WTC11 (cell line): ENCODE measurements at regions not wholly inside any gene's neighbourhood (a gene's known extent, or its start where the extent isn't known, plus 50 kb on each side); places are given as distances from the start of the nearest gene placed in this dataset.

Experiments used
- AFF4 ChIP-seq: sonication (generic); formaldehyde crosslinking; IDR thresholded peaks from 2 replicates; pipeline ENCODE4 v1.8.1; 2023; ENCODE audit warnings: mild to moderate bottlenecking, missing genetic modification reagents, borderline replicate concordance
- ARID4B ChIP-seq: sonication (generic); formaldehyde crosslinking; IDR thresholded peaks from 2 replicates; pipeline ENCODE4 v1.8.0; 2023; ENCODE audit warnings: missing genetic modification reagents, mild to moderate bottlenecking, borderline replicate concordance
- ATF2 ChIP-seq: sonication (generic); formaldehyde crosslinking; IDR thresholded peaks from 2 replicates; pipeline ENCODE4 v1.8.1; 2022; ENCODE audit warnings: low read depth, missing genetic modification reagents, borderline replicate concordance
- ATF3 ChIP-seq: sonication (generic); formaldehyde crosslinking; conservative IDR thresholded peaks from 2 replicates; pipeline ENCODE4 v1.8.1; 2022; ENCODE audit warnings: mild to moderate bottlenecking, missing genetic modification reagents
- CREB1 ChIP-seq: sonication (generic); formaldehyde crosslinking; IDR thresholded peaks from 2 replicates; pipeline ENCODE4 v1.8.0; 2023; ENCODE audit warnings: mild to moderate bottlenecking, missing genetic modification reagents
- CTCF ChIP-seq: fragments of 200-600 bp; IDR thresholded peaks from 2 replicates; pipeline ENCODE4 v1.8.0; 2022; ENCODE audit warnings: antibody characterized with exemption
- E2F1 ChIP-seq: sonication (generic); formaldehyde crosslinking; IDR thresholded peaks from 2 replicates; pipeline ENCODE4 v1.8.0; 2022; ENCODE audit warnings: mild to moderate bottlenecking, missing genetic modification reagents
- MAX ChIP-seq: sonication (generic); formaldehyde crosslinking; IDR thresholded peaks from 2 replicates; pipeline ENCODE4 v1.8.0; 2022; ENCODE audit warnings: mild to moderate bottlenecking, missing genetic modification reagents
- SMAD3 ChIP-seq: sonication (generic); formaldehyde crosslinking; IDR thresholded peaks from 2 replicates; pipeline ENCODE4 v1.8.0; 2022; ENCODE audit warnings: missing genetic modification reagents, mild to moderate bottlenecking, borderline replicate concordance
- SP1 ChIP-seq: sonication (generic); formaldehyde crosslinking; conservative IDR thresholded peaks from 2 replicates; pipeline ENCODE4 v1.8.1; 2022; ENCODE audit warnings: missing genetic modification reagents
- ZNF121 ChIP-seq: sonication (generic); formaldehyde crosslinking; IDR thresholded peaks from 2 replicates; pipeline ENCODE4 v1.8.0; 2023; ENCODE audit warnings: missing genetic modification reagents

- no peak for TF ChIP-seq AFF4 (CRISPR knock-in tag)
- TF ChIP-seq ARID4B (CRISPR knock-in tag), result no peak
- TF ChIP-seq CTCF, result no peak
- no peak for TF ChIP-seq CREB1 (CRISPR knock-in tag)
- TF ChIP-seq SP1 (CRISPR knock-in tag), result no peak
- no peak for TF ChIP-seq MAX (CRISPR knock-in tag)
- no peak for TF ChIP-seq ATF3 (CRISPR knock-in tag)
- no peak for TF ChIP-seq SMAD3 (CRISPR knock-in tag)
- no peak for TF ChIP-seq ZNF121 (CRISPR knock-in tag)
- no peak for TF ChIP-seq E2F1
- no peak for TF ChIP-seq ATF2 (CRISPR knock-in tag)
Measured at GRCh38 chr3:25355998-25356397, 72.1 kb upstream of the RARB start.
